Stimulated activated CD4-positive, alpha-beta T cell treated with anti-CD3 and anti-CD28 coated beads, Interleukin-4, amount 100 ng/mL, for 48 hours (primary cell): ENCODE measurements at regions not wholly inside any gene's neighbourhood (a gene's known extent, or its start where the extent isn't known, plus 50 kb on each side); places are given as distances from the start of the nearest gene placed in this dataset.

Experiments
- DNase-seq, 2 donors: peaks; one replicate each; pipeline ENCODE4 v3.0.0-alpha.2; 2020; ENCODE audit warnings: low read depth in 2 of 2

GRCh38 chr14:98698341-98698740 lies 573.7 kb downstream of the BCL11B start:
- DNase-seq, result no peak

DNA sequence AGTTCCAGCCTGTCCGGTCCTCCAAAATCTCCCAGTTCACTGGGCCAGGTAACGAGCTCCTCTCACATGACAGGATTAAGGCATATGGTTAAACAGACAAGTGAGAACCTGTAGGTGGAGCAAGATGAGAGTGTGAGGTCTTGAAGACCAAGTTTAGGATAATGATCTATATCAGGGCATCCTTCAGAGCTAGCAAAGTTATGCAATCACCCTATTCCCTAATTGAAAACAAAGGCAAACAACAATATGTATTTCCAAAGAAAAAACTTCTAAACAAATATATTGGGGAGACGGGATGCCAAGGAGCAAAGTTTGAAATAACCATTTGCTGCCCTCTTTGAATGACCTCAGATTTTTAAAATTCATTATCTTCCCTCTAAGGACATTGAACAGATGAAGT lies 571.2 kb downstream of the BCL11B start:
- DNase-seq, result no peak

DNA sequence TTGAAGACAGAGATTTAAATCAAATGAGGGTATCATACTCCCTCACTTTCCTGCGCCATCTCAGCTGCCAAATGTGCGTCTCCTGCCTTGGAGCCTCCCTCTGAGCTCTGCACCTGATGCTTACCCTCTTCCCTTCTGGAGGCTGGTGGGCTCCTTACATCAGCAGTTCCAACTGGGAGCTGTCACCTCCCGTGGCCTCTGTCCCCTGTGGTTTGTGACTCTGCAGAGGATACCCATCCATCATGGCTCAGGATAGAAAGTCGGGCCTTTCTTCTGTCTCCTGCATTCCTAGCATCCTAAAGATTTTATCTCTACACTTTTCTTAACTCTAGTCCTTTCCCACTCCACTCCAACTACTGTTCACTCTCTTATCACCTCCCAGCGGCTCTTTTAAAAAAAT lies 570.6 kb downstream of the BCL11B start:
- no peak for DNase-seq

GRCh38 chr14:98704441-98704840 lies 567.6 kb downstream of the BCL11B start:
- DNase-seq, result peak in 1 of 2 donors; percentile 2

DNA sequence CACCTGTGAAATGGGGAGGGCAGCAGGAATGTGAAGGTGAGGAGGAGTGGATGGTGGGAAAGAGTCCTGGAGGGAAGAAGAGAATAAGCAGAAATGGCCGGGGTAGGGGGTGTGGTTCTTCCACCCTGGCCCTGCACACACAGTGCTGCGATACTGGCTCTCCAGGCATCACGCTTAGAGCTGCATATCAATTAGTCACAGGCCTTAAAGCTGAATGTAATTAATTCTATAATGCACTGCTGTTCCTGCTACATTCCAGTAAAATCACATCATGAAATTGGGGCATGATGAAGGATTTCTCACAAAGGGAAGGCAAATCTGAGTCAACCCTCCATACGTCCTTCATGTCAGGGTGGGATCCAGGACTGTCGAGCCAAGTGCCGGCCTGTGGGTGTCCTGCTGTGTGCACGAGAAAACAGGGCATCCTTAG lies 566.1 kb downstream of the BCL11B start:
- no peak for DNase-seq

- DNase-seq, result no peak
Measured at GRCh38 chr14:98707522-98707921, 564.5 kb downstream of the BCL11B start.

DNA sequence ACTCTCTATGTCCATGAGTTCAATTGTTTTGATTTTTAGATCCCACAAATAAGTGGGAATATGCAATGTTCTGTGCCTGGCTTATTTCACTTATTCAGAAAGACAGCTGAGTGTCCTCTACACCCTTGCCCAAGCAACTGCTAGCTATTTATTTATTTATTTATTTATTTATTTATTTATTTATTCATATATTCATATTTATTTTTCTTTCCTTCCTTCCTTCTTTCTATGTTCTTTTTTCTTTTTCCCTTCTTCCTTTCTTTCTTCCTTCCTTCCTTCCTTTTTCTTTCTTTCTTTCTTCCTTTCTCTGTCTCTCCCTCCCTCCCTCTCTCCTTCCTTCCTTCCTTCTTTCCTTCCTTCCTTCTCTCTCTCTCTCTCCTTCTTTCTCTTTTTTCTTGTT lies 563.4 kb downstream of the BCL11B start:
- no peak for DNase-seq

GRCh38 chr14:98711453-98711852 lies 560.5 kb downstream of the BCL11B start:
- no peak for DNase-seq

DNA sequence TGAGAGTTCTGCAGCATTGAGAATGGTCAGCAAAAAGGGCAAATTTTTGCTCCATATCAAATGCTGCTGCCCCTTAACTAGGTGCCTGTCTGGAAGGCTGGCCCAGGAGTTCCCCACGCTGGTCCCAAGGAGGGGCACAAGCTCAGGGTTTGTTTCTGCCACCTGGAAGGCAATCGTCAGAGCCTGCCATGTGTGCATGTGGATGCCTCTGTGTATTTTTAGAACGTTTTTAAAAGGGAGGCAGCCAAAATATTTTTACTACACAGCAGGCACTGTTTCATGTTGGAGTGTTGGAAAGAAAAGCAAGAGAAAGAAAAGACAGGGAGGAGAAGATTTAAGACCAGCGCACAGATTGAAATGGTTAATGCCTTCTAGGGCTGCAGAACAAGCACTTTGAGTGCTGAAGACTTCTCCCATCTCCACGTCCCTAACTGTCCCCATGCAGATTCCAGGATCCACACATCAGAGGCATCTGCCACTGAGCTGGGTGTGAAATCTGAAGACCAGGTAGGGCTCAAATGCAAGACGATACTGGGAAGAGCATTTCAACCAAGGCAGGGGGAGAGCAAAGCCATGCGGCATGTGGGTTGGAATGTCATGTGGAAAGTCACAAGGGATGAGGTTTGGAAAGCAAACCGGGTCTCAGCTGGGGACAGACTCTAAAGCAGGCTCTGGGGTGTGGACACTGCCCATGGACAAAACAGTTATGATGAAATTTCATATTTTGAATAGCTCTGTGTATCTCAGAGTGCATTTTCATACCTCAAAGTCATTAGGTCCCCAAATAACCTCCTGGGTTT lies 557.2 kb downstream of the BCL11B start:
- no peak for DNase-seq

DNA sequence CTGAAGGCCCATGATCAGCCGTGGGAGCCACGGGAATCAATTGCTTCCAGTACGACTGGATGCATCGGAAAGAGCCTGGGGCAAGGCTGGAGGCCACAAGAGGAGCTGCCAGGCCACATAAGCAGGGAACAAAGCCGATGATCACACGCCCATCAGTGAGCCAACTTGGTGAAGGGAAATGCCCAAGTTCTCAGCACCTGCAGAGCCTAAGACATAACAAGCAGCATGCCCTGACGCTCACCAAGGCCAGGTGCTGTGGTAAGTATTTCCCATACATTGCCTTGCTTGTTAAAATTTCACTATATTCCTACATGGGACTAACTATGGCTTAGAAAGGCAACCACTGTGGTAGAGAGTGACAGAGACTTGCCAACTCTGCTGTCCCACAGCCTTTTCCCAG lies 555.9 kb downstream of the BCL11B start:
- no peak for DNase-seq

DNA sequence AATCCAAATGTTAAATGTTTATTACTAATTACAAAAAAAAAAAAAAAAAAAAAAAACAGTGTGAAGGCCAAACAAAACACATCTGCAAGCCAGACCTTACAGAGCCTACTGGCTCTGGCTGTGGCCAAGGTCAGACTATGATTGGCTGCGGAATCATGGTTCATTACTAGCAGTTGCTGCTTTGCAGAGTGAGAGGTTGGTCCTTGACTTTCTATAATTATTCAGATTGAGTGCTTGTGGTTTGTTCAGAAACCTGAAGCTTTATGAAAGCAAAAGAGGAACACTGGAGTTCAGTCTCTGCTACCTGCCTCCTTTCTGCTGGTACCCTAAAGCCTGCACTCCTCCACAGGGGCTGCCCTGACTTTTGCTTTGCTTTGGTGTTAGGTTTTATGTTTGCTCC lies 550.9 kb downstream of the BCL11B start:
- no peak for DNase-seq

DNA sequence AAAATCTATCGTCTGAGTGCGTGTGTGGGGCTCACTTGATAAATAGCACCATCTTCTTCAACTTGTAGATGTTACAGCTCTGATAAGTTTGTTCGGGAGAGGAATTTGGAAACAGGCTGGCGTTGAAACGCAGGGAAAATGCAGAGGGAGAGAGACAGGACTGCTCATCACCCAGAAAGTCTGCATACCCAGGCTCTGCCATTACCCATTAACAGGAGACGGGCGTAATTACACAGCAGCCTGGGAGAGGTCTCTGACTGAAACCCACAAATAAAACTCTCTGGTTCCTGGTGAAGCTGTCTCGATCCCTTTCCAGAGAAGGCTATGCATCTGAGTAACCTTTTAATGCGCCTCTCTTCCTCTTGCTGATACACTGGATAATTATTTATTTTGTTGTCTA lies 547.3 kb downstream of the BCL11B start:
- no peak for DNase-seq

DNA sequence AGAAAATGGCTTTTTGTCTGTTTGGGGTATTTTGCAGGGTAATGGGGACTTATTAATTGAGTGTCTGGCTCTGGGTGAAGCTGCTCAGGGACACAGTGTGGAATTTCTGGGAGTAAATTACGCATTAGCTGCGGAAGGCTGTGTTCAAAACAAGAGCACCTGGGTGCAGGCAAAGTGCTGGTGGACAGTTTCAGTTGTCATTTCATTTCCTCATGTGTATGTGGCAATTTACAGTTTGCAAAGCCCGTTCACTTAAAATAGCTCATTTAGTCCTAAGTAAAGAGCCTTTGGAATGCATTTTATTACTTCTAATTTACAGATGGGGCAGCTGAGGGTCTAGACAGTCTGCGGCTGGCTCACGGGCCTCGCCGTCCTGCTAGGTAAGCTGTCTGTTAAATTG lies 546.8 kb downstream of the BCL11B start:
- no peak for DNase-seq

DNA sequence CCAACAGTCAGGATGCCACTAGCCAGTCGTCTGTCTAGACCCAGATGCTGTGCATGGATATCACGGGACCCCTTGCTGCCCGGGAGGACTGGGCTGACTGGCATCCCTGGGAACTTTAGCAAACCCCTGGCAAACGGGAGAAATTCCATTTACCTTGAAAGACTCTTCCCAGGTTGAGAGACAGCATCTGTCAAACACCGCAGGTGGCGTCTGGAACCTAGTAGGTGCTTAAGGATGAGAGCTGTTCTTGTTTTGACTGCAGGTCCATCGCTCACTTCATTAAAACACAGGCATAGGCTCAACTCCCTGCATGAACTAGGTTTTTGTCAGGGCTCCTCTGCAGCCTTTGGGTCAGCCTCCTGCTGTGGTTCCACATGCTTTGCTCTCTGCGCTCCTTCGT lies 546.3 kb downstream of the BCL11B start:
- no peak for DNase-seq

DNA sequence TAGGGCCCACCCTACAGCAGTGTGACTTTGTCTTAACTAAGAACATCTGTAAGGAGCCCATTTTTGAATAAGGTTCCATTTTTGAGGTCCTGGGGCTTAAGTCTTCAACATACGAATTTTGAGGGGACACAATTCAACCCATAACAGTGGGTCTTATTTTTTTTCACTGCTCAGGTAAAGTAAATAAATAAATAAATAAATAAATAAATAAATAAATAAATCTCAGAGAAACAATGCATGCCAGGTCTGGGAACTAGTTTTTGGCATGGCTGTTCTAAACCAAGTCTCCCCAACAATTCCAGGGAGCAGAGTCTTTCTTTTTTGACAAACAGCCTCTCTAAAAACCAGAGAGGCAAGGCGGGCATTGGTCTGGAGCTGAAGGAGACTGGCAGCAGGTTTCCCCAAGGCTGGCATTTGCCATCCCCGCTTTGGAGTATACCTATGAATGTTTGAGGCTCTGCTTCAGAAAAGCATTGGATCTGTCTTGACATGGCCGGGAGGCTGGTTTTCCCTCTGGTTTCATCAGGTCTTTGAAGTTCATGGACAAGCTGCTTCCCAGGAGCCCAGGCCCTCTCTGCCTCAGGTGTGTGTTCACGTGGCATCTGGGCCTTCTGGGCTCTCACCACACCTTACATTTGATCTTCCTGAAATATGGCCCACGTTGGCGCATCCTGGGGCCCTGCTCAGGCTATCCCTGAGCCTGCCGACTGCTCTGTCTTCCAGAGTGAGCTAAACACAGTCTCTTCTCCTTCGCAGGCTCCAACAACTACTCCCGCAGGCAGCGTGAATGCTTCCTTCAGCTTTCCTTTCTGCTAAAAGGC lies 545.2 kb downstream of the BCL11B start:
- DNase-seq, result no peak

GRCh38 chr14:98728024-98728423 lies 544.0 kb downstream of the BCL11B start:
- DNase-seq, result no peak

GRCh38 chr14:98728836-98729235 lies 543.2 kb downstream of the BCL11B start:
- no peak for DNase-seq

GRCh38 chr14:98731286-98731685 lies 540.7 kb downstream of the BCL11B start:
- DNase-seq, result no peak

DNA sequence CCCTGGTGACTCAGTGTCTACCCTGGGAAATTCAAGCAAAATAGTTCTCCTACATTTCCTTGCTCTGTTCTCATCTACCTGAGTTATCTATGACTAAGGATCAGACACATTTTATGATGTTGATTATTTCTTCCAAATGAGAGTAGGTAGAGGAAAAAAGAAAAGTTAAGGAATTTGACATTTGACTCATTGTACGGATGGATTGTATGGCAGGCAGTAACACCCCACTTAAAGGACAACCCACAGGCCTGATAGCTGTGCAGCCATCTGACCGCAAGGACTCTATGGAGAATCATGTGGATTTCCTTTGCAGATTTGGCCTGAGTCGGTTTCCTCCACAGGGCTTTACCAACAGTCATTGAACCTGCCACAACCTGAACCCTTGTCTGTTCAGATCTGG lies 540.3 kb downstream of the BCL11B start:
- DNase-seq, result no peak

GRCh38 chr14:98733536-98733935 lies 538.5 kb downstream of the BCL11B start:
- no peak for DNase-seq

GRCh38 chr14:98736701-98737338 lies 535.2 kb downstream of the BCL11B start:
- DNase-seq, result no peak

DNA sequence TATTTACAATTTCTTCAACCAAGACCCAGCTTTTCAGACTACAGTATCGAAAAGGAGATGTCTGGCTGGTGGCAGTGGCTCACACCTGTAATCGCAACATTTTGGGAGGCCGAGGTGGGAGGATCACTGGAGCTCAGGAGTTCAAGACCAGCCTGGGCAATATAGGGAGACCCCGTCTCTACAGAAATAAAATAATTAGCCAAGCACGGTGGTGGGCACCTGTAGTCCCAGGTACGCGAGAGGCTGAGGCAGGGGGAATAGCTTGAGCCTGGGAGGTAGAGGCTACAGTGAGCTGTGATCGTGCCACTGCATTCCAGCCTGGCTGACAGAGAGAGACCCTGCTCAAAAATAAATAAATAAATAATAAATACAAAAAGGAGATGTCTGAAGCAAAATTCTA lies 530.5 kb downstream of the BCL11B start:
- DNase-seq, result no peak

- no peak for DNase-seq
Measured at GRCh38 chr14:98742001-98742400, 530.0 kb downstream of the BCL11B start.
